CD14-positive monocyte (primary cell): ENCODE measurements at regions not wholly inside any gene's neighbourhood (a gene's known extent, or its start where the extent isn't known, plus 50 kb on each side); places are given as distances from the start of the nearest gene placed in this dataset.

ENCODE experiments used
- DNase-seq, 3 donors: peaks; one replicate each; pipeline ENCODE4 v3.0.0-alpha.2; 2011 to 2022
- H2AFZ ChIP-seq: 2 replicates; pipeline ENCODE4 v1.6.0; 2012; ENCODE audit warnings: mild to moderate bottlenecking, low read depth, low read length, inconsistent platforms; ENCODE audit not compliant: insufficient read depth, poor library complexity, severe bottlenecking
- H3K27ac ChIP-seq, 2 donors: 1 replicate in 1 of 2; 2 replicates in 1 of 2; pipeline ENCODE4 v1.5.1; 2012 to 2013; ENCODE audit warnings: low read length in 2 of 2, control low read depth in 1 of 2, inconsistent platforms in 1 of 2, low read depth in 1 of 2, mild to moderate bottlenecking in 1 of 2
- H3K27me3 ChIP-seq, 2 donors: one replicate each; pipeline versions ENCODE4 v1.6.0 to v1.6.1; 2011 to 2013; ENCODE audit warnings: low read length in 2 of 2; ENCODE audit not compliant: control insufficient read depth in 2 of 2, insufficient read depth in 2 of 2
- H3K36me3 ChIP-seq, 2 donors: replicated peaks in 1 of 2; 1 replicate in 1 of 2; 2 replicates in 1 of 2; pipeline versions ENCODE4 v1.5.1 to v1.6.1; 2012 to 2013; ENCODE audit warnings: low read length in 2 of 2, control low read depth in 1 of 2, inconsistent platforms in 1 of 2, mild to moderate bottlenecking in 1 of 2; ENCODE audit not compliant: insufficient read depth in 2 of 2, control insufficient read depth in 1 of 2
- H3K4me1 ChIP-seq, 2 donors: 1 replicate in 1 of 2; 2 replicates in 1 of 2; pipeline versions ENCODE4 v1.5.1 to v1.6.1; 2012 to 2013; ENCODE audit warnings: low read length in 2 of 2, control low read depth in 1 of 2, inconsistent platforms in 1 of 2, mild to moderate bottlenecking in 1 of 2, moderate library complexity in 1 of 2; ENCODE audit not compliant: insufficient read depth in 2 of 2, control insufficient read depth in 1 of 2
- H3K4me2 ChIP-seq: replicated peaks from 2 replicates; pipeline ENCODE3; 2012; ENCODE audit warnings: low read length, moderate library complexity, mild to moderate bottlenecking; ENCODE audit not compliant: poor library complexity, severe bottlenecking; ENCODE audit errors: extremely low read depth
- H3K4me3 ChIP-seq, 3 experiments: fragments of 200-600 bp in 1 of 3; sonication (generic) in 1 of 3; replicated peaks in 1 of 3; 1 replicate in 2 of 3; 2 replicates in 1 of 3; pipeline ENCODE4 v1.5.1; 2011 to 2013; ENCODE audit warnings: low read length in 3 of 3, mild to moderate bottlenecking in 3 of 3, control low read depth in 2 of 3, low read depth in 2 of 3, inconsistent platforms in 1 of 3, moderate library complexity in 1 of 3
- H3K79me2 ChIP-seq: 2 replicates; pipeline ENCODE4 v1.6.0; 2012; ENCODE audit warnings: mild to moderate bottlenecking, control low read depth, inconsistent platforms, low read length, moderate library complexity; ENCODE audit not compliant: insufficient read depth
- H3K9ac ChIP-seq: 2 replicates; pipeline ENCODE4 v1.6.0; 2017; ENCODE audit warnings: low read length, mild to moderate bottlenecking; ENCODE audit not compliant: insufficient read depth, poor library complexity, severe bottlenecking
- H3K9me3 ChIP-seq, 2 donors: replicated peaks in 1 of 2; 1 replicate in 1 of 2; 2 replicates in 1 of 2; pipeline versions ENCODE4 v1.5.1 to v1.6.1; 2012 to 2013; ENCODE audit warnings: low read length in 2 of 2, control low read depth in 1 of 2; ENCODE audit not compliant: control insufficient read depth in 1 of 2, insufficient read depth in 1 of 2
- H4K20me1 ChIP-seq: 2 replicates; pipeline ENCODE4 v1.6.0; 2012; ENCODE audit warnings: mild to moderate bottlenecking, low read length, control low read depth, moderate library complexity; ENCODE audit not compliant: insufficient read depth
- H3K27ac Mint-ChIP-seq, 7 donors: one replicate each; pipeline ENCODE4 v1.8.0; 2020; ENCODE audit warnings: mild to moderate bottlenecking in 7 of 7, mixed read lengths in 7 of 7, moderate library complexity in 6 of 7, inconsistent platforms in 2 of 7
- H3K27me3 Mint-ChIP-seq, 3 donors: one replicate each; pipeline ENCODE4 v1.8.0; 2021 to 2022; ENCODE audit warnings: low read depth in 3 of 3, mild to moderate bottlenecking in 3 of 3, mixed read lengths in 3 of 3, moderate library complexity in 3 of 3, inconsistent platforms in 1 of 3
- H3K36me3 Mint-ChIP-seq, 2 donors: one replicate each; pipeline ENCODE4 v1.8.0; 2020; ENCODE audit warnings: mixed read lengths in 2 of 2, inconsistent platforms in 1 of 2, mild to moderate bottlenecking in 1 of 2
- H3K4me1 Mint-ChIP-seq: one replicate; pipeline ENCODE4 v1.8.0; 2020; ENCODE audit warnings: mild to moderate bottlenecking, mixed read lengths
- H3K4me3 Mint-ChIP-seq, 2 donors: one replicate each; pipeline ENCODE4 v1.8.0; 2020; ENCODE audit warnings: mild to moderate bottlenecking in 2 of 2, mixed read lengths in 2 of 2, moderate library complexity in 1 of 2
- H3K9me3 Mint-ChIP-seq, 7 donors: one replicate each; pipeline ENCODE4 v1.8.0; 2020 to 2022; ENCODE audit warnings: mixed read lengths in 7 of 7, mild to moderate bottlenecking in 6 of 7, moderate library complexity in 6 of 7, inconsistent platforms in 2 of 7
- WGBS: methylation state at CpG from one replicate; pipeline ENCODE4 v1.1.5; 2013; ENCODE audit warnings: missing lambda C conversion rate; ENCODE audit not compliant: insufficient coverage; 5-methylcytosine and 5-hydroxymethylcytosine counted together
- intact Hi-C, 2 donors: fragments of 100-400 bp; cut with micrococcal nuclease; formaldehyde crosslinking; loops; one replicate each; pipeline versions ENCODE4 v1.15.0 to v1.15.1; 2023
- TF ChIP-seq, protein P1 (sequence below): fragments of 200-600 bp; IDR thresholded peaks from one replicate; pipeline ENCODE4 v1.8.0; 2022; ENCODE audit warnings: antibody characterized with exemption, mild to moderate bottlenecking

DNA sequence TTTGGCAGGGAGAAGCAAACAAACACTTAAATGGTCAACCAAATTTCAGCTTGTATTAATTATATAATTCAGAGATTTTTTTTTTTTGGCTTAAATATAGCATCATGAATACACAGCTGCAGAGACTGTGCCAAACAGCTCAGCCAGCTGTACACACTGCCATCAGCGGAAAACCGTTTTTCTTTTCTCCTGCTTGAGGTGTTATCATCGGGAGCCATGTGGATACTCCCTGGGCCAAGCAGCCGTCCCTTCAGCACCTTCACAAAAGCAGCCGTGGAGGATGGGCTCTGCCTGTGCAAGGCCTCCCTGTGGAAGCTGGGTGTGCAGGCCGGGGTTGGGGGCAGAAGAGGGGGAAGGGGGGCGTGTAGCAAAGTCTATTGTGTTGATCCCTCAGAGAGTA, 85.0 kb downstream of the NUF2 start:
- no peaks in the 10 kb centered on the region for H3K36me3 Mint-ChIP-seq
- Histone ChIP-seq H2AFZ (no peak overlapping the region), H3K79me2 (no peaks in the 10 kb centered on the region), H3K27ac (no peak overlapping the region), H3K4me3 (no peak overlapping the region), H4K20me1 (no peaks in the 10 kb centered on the region), H3K9ac (no peak overlapping the region), H3K9me3 (no peaks in the 10 kb centered on the region), H3K27me3 (no peaks in the 10 kb centered on the region), H3K4me1 (no peaks in the 10 kb centered on the region), H3K36me3 (no peaks in the 10 kb centered on the region), H3K4me2 (no peak overlapping the region)
- peaks cover 2% of the 10 kb centered on the region for H3K4me1 Mint-ChIP-seq
- peaks cover 0 to 4% (median 0%) of the 10 kb centered on the region in 3 donors for H3K27me3 Mint-ChIP-seq
- peaks cover 0 to 3% (median 0%) of the 10 kb centered on the region in 7 donors for H3K9me3 Mint-ChIP-seq
- no peak overlapping the region for H3K27ac Mint-ChIP-seq
- H3K4me3 Mint-ChIP-seq, result no peak overlapping the region
- TF ChIP-seq, protein P1, sequence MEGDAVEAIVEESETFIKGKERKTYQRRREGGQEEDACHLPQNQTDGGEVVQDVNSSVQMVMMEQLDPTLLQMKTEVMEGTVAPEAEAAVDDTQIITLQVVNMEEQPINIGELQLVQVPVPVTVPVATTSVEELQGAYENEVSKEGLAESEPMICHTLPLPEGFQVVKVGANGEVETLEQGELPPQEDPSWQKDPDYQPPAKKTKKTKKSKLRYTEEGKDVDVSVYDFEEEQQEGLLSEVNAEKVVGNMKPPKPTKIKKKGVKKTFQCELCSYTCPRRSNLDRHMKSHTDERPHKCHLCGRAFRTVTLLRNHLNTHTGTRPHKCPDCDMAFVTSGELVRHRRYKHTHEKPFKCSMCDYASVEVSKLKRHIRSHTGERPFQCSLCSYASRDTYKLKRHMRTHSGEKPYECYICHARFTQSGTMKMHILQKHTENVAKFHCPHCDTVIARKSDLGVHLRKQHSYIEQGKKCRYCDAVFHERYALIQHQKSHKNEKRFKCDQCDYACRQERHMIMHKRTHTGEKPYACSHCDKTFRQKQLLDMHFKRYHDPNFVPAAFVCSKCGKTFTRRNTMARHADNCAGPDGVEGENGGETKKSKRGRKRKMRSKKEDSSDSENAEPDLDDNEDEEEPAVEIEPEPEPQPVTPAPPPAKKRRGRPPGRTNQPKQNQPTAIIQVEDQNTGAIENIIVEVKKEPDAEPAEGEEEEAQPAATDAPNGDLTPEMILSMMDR, result no peak
- intact Hi-C loops, result no loop called here
- 100% methylated on average over 2 of the region's 7 CpGs for WGBS
- no peak for DNase-seq

DNA sequence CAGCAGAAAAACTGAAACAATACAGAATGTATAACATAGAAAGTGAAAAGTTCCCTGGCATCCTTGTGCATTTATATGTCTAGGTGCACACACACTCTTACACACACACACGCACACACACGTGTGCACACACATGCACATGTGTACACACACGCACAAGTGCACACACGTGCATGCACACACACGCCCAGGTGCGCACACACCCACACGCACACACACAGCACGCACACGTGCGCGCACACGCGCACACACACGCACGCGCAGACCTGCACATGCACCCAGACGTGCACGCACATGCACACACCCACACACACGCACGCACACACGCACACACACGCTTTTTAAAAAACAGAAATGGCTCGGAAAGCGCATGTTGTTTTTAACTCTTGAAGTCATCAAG, 86.5 kb downstream of the NUF2 start:
- intact Hi-C loops, result no loop called here
- peaks cover 0 to 3% (median 0%) of the 10 kb centered on the region in 7 donors for H3K9me3 Mint-ChIP-seq
- H3K4me1 Mint-ChIP-seq, result peaks cover 2% of the 10 kb centered on the region
- no peak for DNase-seq
- no peak overlapping the region for H3K9ac ChIP-seq
- TF ChIP-seq, protein P1, result no peak
- H3K27me3 Mint-ChIP-seq, result peaks cover 0 to 5% (median 0%) of the 10 kb centered on the region in 3 donors
- no peaks in the 10 kb centered on the region for H3K79me2 ChIP-seq
- no peaks in the 10 kb centered on the region for H3K27me3 ChIP-seq
- no peak overlapping the region for H2AFZ ChIP-seq
- H3K4me3 ChIP-seq, result no peak overlapping the region
- H3K4me3 Mint-ChIP-seq, result no peak overlapping the region
- H3K36me3 ChIP-seq, result no peaks in the 10 kb centered on the region
- H4K20me1 ChIP-seq, result no peaks in the 10 kb centered on the region
- no peak overlapping the region for H3K27ac ChIP-seq
- no peaks in the 10 kb centered on the region for H3K4me1 ChIP-seq
- WGBS, result 95% methylated on average over 23 of the region's 24 CpGs
- H3K27ac Mint-ChIP-seq, result peak overlapping the region in 2 of 7 donors; percentile 15 to 42
- H3K9me3 ChIP-seq, result no peaks in the 10 kb centered on the region
- no peak overlapping the region for H3K4me2 ChIP-seq
- no peaks in the 10 kb centered on the region for H3K36me3 Mint-ChIP-seq
